Parathyroid adenoma (tissue), 2 donors: ENCODE measurements at regions not wholly inside any gene's neighbourhood (a gene's known extent, or its start where the extent isn't known, plus 50 kb on each side); places are given as distances from the start of the nearest gene placed in this dataset.

Experiments used
- H2AFZ ChIP-seq: fragments of 300-600 bp; sonication (generic); one replicate; pipeline ENCODE4 v1.7.0; 2017; ENCODE audit warnings: antibody characterized with exemption, mild to moderate bottlenecking
- H3K27ac ChIP-seq: fragments of 300-600 bp; sonication (generic); one replicate; pipeline ENCODE4 v1.7.0; 2017
- H3K27me3 ChIP-seq: fragments of 300-600 bp; sonication (generic); one replicate; pipeline ENCODE4 v1.7.0; 2017; ENCODE audit warnings: low read length; ENCODE audit not compliant: control insufficient read depth, insufficient read depth
- H3K36me3 ChIP-seq: fragments of 300-600 bp; sonication (generic); one replicate; pipeline ENCODE4 v1.7.0; 2017; ENCODE audit warnings: low read length; ENCODE audit not compliant: control insufficient read depth, insufficient read depth
- H3K4me1 ChIP-seq: fragments of 300-600 bp; sonication (generic); one replicate; pipeline ENCODE4 v1.7.0; 2017; ENCODE audit warnings: control low read depth
- H3K4me2 ChIP-seq: fragments of 300-600 bp; sonication (generic); one replicate; pipeline ENCODE4 v1.7.0; 2017; ENCODE audit warnings: low read length
- H3K4me3 ChIP-seq: fragments of 300-600 bp; sonication (generic); one replicate; pipeline ENCODE4 v1.7.0; 2017; ENCODE audit warnings: low read depth, low read length
- H3K79me2 ChIP-seq: fragments of 300-600 bp; sonication (generic); one replicate; pipeline ENCODE4 v1.7.0; 2017; ENCODE audit warnings: control low read depth
- H3K9ac ChIP-seq: fragments of 300-600 bp; sonication (generic); one replicate; pipeline ENCODE4 v1.7.0; 2017; ENCODE audit warnings: mild to moderate bottlenecking
- H3K9me3 ChIP-seq: fragments of 300-600 bp; sonication (generic); one replicate; pipeline ENCODE4 v1.7.0; 2017; ENCODE audit warnings: low read length; ENCODE audit not compliant: control insufficient read depth
- TF ChIP-seq, protein P1 (sequence below): fragments of 300-600 bp; sonication (generic); IDR thresholded peaks from one replicate; pipeline ENCODE4 v1.7.0; 2017; ENCODE audit warnings: antibody characterized with exemption, mild to moderate bottlenecking
- donor health status: primary hyperparathyroidism.

DNA sequence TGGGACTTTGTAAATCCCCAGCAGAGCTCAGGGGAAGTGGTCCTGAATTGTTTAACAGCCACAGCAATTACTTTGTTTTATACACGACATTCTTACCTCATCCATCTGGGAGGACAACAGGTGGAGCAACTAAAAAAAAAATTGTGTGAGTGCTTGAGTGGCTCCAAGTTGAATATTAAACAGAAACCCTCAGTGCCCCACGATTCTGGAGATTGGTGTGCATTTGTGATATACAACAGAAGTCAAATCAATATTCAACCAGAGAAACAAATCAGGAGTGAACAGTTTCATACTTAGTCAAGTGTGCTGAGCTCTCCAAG is 204.8 kb downstream of the HAPSTR1 start:
- Histone ChIP-seq H3K4me3 (no peak overlapping the region), H3K9me3 (no peaks in the 10 kb centered on the region), H3K79me2 (no peaks in the 10 kb centered on the region), H3K36me3 (no peaks in the 10 kb centered on the region), H3K4me2 (no peak overlapping the region), H3K4me1 (no peaks in the 10 kb centered on the region), H3K27ac (no peak overlapping the region), H3K9ac (no peak overlapping the region), H2AFZ (no peak overlapping the region), H3K27me3 (no peaks in the 10 kb centered on the region)
- TF ChIP-seq, protein P1, sequence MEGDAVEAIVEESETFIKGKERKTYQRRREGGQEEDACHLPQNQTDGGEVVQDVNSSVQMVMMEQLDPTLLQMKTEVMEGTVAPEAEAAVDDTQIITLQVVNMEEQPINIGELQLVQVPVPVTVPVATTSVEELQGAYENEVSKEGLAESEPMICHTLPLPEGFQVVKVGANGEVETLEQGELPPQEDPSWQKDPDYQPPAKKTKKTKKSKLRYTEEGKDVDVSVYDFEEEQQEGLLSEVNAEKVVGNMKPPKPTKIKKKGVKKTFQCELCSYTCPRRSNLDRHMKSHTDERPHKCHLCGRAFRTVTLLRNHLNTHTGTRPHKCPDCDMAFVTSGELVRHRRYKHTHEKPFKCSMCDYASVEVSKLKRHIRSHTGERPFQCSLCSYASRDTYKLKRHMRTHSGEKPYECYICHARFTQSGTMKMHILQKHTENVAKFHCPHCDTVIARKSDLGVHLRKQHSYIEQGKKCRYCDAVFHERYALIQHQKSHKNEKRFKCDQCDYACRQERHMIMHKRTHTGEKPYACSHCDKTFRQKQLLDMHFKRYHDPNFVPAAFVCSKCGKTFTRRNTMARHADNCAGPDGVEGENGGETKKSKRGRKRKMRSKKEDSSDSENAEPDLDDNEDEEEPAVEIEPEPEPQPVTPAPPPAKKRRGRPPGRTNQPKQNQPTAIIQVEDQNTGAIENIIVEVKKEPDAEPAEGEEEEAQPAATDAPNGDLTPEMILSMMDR = no peak

DNA sequence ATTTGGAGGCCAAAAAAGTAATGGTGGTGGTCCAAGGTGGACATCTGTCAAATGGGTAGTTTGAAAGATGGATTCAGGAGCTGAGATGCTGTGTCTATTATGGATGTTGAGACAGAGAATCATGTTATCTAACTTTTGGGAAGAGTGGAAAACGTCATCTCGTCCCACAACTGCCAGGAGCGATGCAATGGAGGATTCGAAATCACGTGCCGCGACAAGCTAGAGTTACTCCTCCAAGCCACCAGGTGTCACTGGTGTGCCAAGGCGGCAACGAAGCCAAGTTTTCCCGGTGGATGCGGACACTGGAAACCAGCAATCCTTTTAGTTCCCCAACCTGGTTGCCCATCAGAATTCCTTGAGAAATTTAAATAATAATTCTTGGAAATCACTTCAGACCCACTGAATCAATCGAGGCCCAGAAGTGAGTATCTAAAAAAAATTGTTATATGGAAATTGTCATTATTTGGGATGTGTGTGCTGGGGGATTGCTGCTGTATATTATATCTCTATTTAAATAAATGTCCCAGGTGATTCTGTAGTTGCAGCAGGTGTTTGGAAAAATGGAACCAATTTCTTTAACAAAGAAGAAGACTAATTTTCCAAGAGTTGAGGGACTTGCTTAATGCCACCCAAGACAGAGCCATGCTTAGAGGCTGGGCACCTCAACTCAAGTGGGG is 206.1 kb downstream of the HAPSTR1 start:
- H2AFZ ChIP-seq = no peak overlapping the region
- H3K4me3 ChIP-seq = no peak overlapping the region
- H3K4me2 ChIP-seq = no peak overlapping the region
- H3K9me3 ChIP-seq = no peaks in the 10 kb centered on the region
- no peaks in the 10 kb centered on the region for H3K36me3 ChIP-seq
- no peaks in the 10 kb centered on the region for H3K4me1 ChIP-seq
- TF ChIP-seq, protein P1 = no peak
- no peaks in the 10 kb centered on the region for H3K79me2 ChIP-seq
- no peak overlapping the region for H3K27ac ChIP-seq
- H3K27me3 ChIP-seq = no peaks in the 10 kb centered on the region
- no peak overlapping the region for H3K9ac ChIP-seq

DNA sequence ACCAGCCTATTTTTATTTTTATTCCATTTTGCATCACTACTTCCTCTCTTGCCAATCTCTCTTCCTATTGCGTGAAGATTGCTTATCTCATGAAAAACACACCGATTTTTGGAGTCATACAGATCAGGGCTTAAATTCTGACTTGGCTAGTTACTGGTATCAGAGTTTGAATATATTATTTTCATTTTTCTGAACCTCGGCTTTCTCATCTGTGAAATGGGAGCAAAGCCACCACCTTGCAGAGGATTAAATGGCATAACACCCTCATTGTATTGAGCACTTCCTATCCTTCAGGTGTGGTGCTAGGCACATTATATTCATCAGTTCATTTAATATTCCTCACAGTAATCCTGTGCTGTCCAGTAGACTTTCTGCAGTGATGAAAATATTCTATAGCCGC is 208.8 kb downstream of the HAPSTR1 start:
- Histone ChIP-seq H3K9ac (no peak overlapping the region), H3K4me3 (no peak overlapping the region)

DNA sequence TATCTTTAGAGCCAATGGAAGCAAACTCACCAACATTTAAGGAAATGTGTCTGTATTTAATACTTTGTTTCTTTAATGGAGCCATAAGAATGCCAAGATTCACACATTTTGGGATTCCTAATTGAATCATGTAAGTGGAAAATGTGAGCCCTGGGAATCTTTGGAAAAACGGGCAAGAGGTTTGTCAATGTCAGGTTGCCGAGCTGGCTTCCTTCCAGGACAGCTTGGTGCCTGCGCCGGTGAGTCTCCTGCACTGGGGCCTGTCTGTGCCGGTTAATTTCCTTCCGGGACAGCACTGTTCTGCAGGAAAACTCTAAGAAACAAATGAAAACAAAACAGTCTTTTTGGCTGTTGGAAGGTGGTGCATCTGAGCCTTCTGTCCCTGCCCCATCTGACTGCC is 210.6 kb downstream of the HAPSTR1 start:
- no peak overlapping the region for H3K4me2 ChIP-seq
- no peaks in the 10 kb centered on the region for H3K36me3 ChIP-seq
- no peak overlapping the region for H3K9ac ChIP-seq
- H3K4me3 ChIP-seq = no peak overlapping the region
- H3K9me3 ChIP-seq = no peaks in the 10 kb centered on the region
- H3K27ac ChIP-seq = no peak overlapping the region
- no peaks in the 10 kb centered on the region for H3K79me2 ChIP-seq
- H3K27me3 ChIP-seq = no peaks in the 10 kb centered on the region
- no peaks in the 10 kb centered on the region for H3K4me1 ChIP-seq
- TF ChIP-seq, protein P1 = no peak
- H2AFZ ChIP-seq = no peak overlapping the region

More for the DNA sequence above, 208.8 kb downstream of the HAPSTR1 start:
- no peaks in the 10 kb centered on the region for H3K79me2 ChIP-seq
- no peaks in the 10 kb centered on the region for H3K27me3 ChIP-seq
- H3K36me3 ChIP-seq = no peaks in the 10 kb centered on the region
- H2AFZ ChIP-seq = no peak overlapping the region
- TF ChIP-seq, protein P1 = no peak
- H3K27ac ChIP-seq = no peak overlapping the region
- H3K9me3 ChIP-seq = no peaks in the 10 kb centered on the region
- no peaks in the 10 kb centered on the region for H3K4me1 ChIP-seq
- H3K4me2 ChIP-seq = no peak overlapping the region

DNA sequence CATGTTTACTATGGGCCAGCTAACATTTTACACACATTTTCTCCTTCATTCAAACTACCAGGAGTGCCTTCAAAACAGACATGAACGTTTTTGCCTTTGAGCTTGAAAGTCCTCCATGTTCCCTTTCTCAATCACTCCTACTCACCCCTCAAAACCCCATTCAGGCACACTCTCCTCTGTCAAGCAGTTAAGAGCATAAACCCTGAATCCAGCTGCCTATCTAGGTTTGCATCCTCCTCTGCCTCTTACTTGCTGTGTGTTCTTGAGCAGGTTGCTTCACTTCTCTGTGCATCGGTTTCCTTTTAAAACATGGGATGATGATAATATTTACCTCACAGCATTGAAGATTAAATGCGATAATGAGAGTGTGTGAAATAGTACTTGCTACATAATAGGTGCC is 215.3 kb downstream of the HAPSTR1 start:
- Histone ChIP-seq H2AFZ (no peak overlapping the region), H3K4me1 (no peaks in the 10 kb centered on the region), H3K4me2 (no peak overlapping the region), H3K9me3 (no peaks in the 10 kb centered on the region), H3K4me3 (no peak overlapping the region), H3K79me2 (no peaks in the 10 kb centered on the region), H3K27me3 (no peaks in the 10 kb centered on the region), H3K9ac (no peak overlapping the region), H3K27ac (no peak overlapping the region), H3K36me3 (no peaks in the 10 kb centered on the region)
- TF ChIP-seq, protein P1 = no peak
